Fibroblast of skin of right quadriceps (primary cell): ENCODE measurements at regions not wholly inside any gene's neighbourhood (a gene's known extent, or its start where the extent isn't known, plus 50 kb on each side); places are given as distances from the start of the nearest gene placed in this dataset.
"Not testable (repeated sequence)": the region's sequence is repeated elsewhere in the genome, so short reads cannot be mapped to it uniquely, and the experiment has no call there.

ENCODE experiments used
- DNase-seq: peaks from one replicate; pipeline ENCODE4 v3.0.0-alpha.2; 2013

- no peak for DNase-seq
Measured at GRCh38 chr12:47610686-47611252, 95.1 kb downstream of the RPAP3 start.

GRCh38 chr12:47609806-47610205 is 96.0 kb downstream of the RPAP3 start:
- DNase-seq: no peak

GRCh38 chr12:47608671-47609070 is 97.2 kb downstream of the RPAP3 start:
- DNase-seq: not testable (repeated sequence)

GRCh38 chr12:47604221-47604873 is 101.5 kb downstream of the RPAP3 start:
- DNase-seq: no peak

- DNase-seq: no peak
Measured at GRCh38 chr12:47602949-47603558, 102.8 kb downstream of the RPAP3 start.

- no peak for DNase-seq
Measured at GRCh38 chr12:47602325-47602724, 103.5 kb downstream of the RPAP3 start.

- DNase-seq: no peak
Measured at GRCh38 chr12:47601071-47601470, 104.8 kb downstream of the RPAP3 start.

GRCh38 chr12:47591795-47592194 is 114.0 kb downstream of the RPAP3 start:
- DNase-seq: no peak

- DNase-seq: peak; percentile 15
Measured at GRCh38 chr12:47591361-47591791, 114.5 kb downstream of the RPAP3 start.

- DNase-seq: peak; percentile 19
Measured at GRCh38 chr12:47590771-47591360, 115.0 kb downstream of the RPAP3 start.

GRCh38 chr12:47586952-47587669 is 118.7 kb downstream of the RPAP3 start:
- DNase-seq: no peak

GRCh38 chr12:47585507-47585906 is 120.3 kb downstream of the RPAP3 start:
- DNase-seq: no peak

GRCh38 chr12:47578836-47579235 is 127.0 kb downstream of the RPAP3 start:
- DNase-seq: no peak

- no peak for DNase-seq
Measured at GRCh38 chr12:47577206-47577989, 128.4 kb downstream of the RPAP3 start.

GRCh38 chr12:47576289-47576945 is 129.4 kb downstream of the RPAP3 start:
- no peak for DNase-seq

- DNase-seq: no peak
Measured at GRCh38 chr12:47574252-47575021, 131.4 kb downstream of the RPAP3 start.

- no peak for DNase-seq
Measured at GRCh38 chr12:47573146-47573659, 132.6 kb downstream of the RPAP3 start.

GRCh38 chr12:47570151-47570550 is 135.7 kb downstream of the RPAP3 start:
- no peak for DNase-seq

- DNase-seq: no peak
Measured at GRCh38 chr12:47562201-47562600, 143.6 kb downstream of the RPAP3 start.

GRCh38 chr12:47561746-47562145 is 144.1 kb downstream of the RPAP3 start:
- peak; percentile 2 for DNase-seq

GRCh38 chr12:47560415-47560814 is 145.4 kb downstream of the RPAP3 start:
- no peak for DNase-seq
